BLaER1 (cell line): ENCODE measurements at regions not wholly inside any gene's neighbourhood (a gene's known extent, or its start where the extent isn't known, plus 50 kb on each side); places are given as distances from the start of the nearest gene placed in this dataset.
"Not testable (repeated sequence)": the region's sequence is repeated elsewhere in the genome, so short reads cannot be mapped to it uniquely, and the experiment has no call there.

Experiments
- H3K27ac ChIP-seq: shearing (Covaris generic); formaldehyde crosslinking; 2 replicates; pipeline ENCODE4 v1.8.1; 2022
- H3K27me3 ChIP-seq: shearing (Covaris generic); formaldehyde crosslinking; 2 replicates; pipeline ENCODE4 v1.8.1; 2022
- H3K36me3 ChIP-seq: shearing (Covaris generic); formaldehyde crosslinking; 2 replicates; pipeline ENCODE4 v1.8.1; 2022
- H3K4me1 ChIP-seq: shearing (Covaris generic); formaldehyde crosslinking; 2 replicates; pipeline ENCODE4 v1.8.1; 2022
- H3K4me2 ChIP-seq: shearing (Covaris generic); formaldehyde crosslinking; 2 replicates; pipeline ENCODE4 v1.8.1; 2022
- H3K4me3 ChIP-seq: shearing (Covaris generic); formaldehyde crosslinking; 2 replicates; pipeline ENCODE4 v1.8.1; 2022
- H3K9ac ChIP-seq: shearing (Covaris generic); formaldehyde crosslinking; 2 replicates; pipeline ENCODE4 v1.8.1; 2022
- H3K9me3 ChIP-seq: shearing (Covaris generic); formaldehyde crosslinking; 2 replicates; pipeline ENCODE4 v1.8.1; 2022
- H4K20me1 ChIP-seq: shearing (Covaris generic); formaldehyde crosslinking; 2 replicates; pipeline ENCODE4 v1.8.1; 2022
- Cebpa-rat ChIP-seq: shearing (Covaris generic); IDR thresholded peaks from 2 replicates; pipeline ENCODE4 v1.8.1; 2022

DNA sequence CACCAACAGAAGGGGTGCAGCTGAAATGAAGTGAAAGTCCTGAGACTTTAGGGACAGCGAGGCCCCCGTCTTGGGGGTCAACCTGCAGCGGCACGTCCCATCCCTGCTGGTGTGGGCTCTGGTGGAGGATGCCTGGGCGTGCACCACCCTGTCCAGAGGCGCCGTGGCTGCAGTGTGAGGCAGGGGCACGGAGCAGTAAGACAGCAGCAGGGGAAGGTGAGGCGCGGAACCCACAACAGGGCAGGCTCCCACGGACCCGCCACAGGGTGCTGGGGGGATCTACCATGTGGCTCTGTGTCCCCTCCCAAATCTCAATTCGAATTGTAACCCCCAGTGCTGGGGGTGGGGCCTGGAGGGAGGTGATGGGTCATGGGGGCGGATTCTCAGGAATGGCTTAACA lies 158.6 kb downstream of the SHANK2 start:
- H3K4me1 ChIP-seq: peaks cover 10% of the 10 kb centered on the region
- TF ChIP-seq Cebpa-rat: no peak
- no peak overlapping the region for H3K4me2 ChIP-seq
- no peaks in the 10 kb centered on the region for H4K20me1 ChIP-seq
- H3K4me3 ChIP-seq: no peak overlapping the region
- no peak overlapping the region for H3K9ac ChIP-seq
- H3K9me3 ChIP-seq: no peaks in the 10 kb centered on the region
- H3K36me3 ChIP-seq: no peaks in the 10 kb centered on the region
- no peak overlapping the region for H3K27ac ChIP-seq
- H3K27me3 ChIP-seq: no peaks in the 10 kb centered on the region

DNA sequence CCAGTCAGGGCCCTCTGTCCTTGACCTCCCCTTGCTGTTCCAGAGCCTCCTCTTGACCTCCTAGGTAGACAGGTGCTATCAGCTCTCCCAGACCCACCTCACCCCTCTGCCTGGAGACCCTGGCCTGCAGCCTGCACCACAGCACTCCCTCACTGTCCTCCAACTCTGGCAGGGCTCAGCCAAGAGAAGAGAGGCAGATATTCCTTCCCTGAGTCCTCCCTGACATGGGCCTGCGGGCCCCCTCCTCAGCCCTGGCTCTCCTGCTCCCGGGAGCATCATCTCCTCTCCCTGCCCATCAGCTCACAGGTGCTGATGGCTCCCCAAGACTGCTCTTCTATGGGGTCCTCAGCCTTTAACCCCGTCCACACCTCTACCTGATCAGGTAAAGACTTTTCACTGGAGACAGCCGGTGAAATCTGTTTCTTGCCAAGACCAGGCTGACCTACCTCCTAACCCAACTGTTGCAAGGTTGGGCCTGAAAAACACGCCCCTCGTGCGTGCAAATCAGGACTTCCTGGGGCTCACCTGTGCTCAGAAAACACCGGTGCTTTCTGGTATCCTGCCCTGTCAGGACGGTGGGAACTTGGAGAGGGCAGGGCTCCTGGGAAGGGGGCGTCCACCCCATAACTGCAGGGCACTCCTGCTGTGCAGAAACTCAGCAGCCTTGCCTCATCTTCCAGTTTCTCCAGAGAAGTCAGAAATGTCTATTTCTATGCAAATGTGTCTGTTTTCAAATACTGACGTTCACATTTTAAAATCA lies 160.7 kb downstream of the SHANK2 start:
- Histone ChIP-seq H3K4me1 (peaks cover 10% of the 10 kb centered on the region), H3K36me3 (no peaks in the 10 kb centered on the region), H3K4me3 (no peak overlapping the region), H3K4me2 (no peak overlapping the region), H3K27me3 (no peaks in the 10 kb centered on the region), H3K27ac (no peak overlapping the region), H3K9ac (no peak overlapping the region), H3K9me3 (no peaks in the 10 kb centered on the region), H4K20me1 (no peaks in the 10 kb centered on the region)
- no peak for TF ChIP-seq Cebpa-rat

DNA sequence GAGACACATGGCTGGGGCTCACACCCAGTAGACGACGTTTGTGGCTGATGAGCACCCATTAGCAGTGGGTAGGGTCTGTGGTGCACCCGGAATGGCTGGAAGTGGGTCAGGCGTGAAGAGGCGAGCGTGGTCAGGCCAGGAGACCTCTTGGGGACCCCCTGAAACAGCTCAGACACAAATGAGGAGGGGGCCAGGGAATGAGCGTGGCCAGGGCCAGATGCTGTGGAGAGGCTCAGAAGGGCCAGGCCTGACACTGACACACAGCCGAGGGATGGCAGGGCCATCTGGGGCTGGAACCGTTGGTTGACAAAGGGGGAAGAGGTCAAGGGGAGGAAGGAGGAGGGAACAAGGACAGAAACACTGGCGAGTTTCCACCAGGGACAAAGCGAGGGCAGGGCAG lies 162.8 kb downstream of the SHANK2 start:
- Histone ChIP-seq H3K27ac (no peak overlapping the region), H3K27me3 (no peaks in the 10 kb centered on the region), H4K20me1 (no peaks in the 10 kb centered on the region), H3K9me3 (no peaks in the 10 kb centered on the region), H3K4me1 (peaks cover 10% of the 10 kb centered on the region), H3K9ac (no peak overlapping the region), H3K4me2 (peak overlapping the region; percentile 34), H3K36me3 (no peaks in the 10 kb centered on the region), H3K4me3 (no peak overlapping the region)
- no peak for TF ChIP-seq Cebpa-rat

DNA sequence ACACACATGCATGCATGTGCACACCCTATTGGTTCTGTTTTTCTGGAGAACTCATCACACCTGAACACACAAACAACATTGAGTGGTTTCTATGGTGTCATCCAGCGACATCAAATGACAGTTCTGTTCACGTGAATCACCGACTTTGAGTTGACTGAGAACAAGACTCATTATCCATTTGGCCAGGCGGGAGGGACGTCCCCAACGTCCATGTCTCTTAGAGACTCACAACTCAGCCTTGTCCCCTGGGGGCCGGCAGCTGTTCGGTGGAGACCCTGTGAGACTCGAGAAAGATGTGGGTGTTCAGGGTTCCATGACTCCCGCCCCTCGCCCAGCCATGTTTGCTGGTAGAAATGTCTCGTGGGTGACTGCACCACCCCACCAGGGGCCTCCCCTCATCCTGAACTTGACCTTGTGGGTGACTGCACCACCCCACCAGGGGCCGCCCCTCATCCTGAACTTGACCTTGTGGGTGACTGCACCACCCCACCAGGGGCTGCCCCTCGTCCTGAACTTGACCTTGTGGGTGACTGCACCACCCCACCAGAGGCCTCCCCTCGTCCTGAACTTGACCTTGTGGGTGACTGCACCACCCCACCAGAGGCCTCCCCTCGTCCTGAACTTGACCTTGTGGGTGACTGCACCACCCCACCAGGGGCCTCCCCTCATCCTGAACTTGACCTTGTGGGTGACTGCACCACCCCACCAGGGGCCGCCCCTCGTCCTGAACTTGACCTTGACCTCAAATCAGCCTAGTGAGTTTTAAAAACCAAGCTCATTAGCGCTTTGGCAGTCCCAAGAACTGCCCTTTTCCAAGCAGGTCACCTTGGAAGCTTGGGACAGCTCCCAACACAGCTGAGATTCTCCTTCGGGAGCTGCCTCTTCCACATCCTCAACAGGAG lies 163.8 kb downstream of the SHANK2 start:
- not testable (repeated sequence) for H4K20me1 ChIP-seq, H3K4me1 ChIP-seq, H3K36me3 ChIP-seq, H3K9me3 ChIP-seq, H3K9ac ChIP-seq, H3K27ac ChIP-seq, H3K27me3 ChIP-seq, H3K4me3 ChIP-seq
- H3K4me2 ChIP-seq: 0 out of 2 replicates have a peak overlapping the region, but pooled peaks have one; percentile 34

DNA sequence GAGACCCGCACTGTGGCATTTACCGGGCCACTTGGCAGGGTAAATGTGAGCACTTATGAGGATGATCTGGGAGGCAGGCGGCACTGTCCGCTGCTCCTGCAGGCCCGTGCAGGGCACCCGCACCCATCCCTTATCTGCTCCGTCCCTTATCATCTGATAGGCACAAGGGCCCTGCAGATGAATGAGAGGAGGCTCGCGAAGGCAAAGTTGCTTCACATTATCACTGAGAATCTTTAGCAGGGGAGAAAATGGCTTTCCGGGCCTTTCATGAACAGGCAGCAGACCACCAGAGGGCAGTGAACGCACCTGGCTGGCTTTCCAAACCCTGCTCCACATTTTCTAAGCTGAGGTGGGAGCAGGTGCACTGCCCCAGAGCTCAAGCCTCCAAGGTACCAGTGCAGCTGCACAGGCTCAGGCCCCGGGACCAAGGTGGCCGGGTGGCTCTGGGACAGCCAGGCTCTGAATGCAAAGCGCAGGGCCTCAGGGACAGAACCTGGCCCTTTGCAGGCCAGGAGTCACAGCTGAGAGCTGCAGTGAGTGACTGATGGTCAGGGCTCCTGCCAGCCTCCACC lies 165.6 kb downstream of the SHANK2 start:
- Histone ChIP-seq H3K4me2 (no peak overlapping the region), H4K20me1 (no peaks in the 10 kb centered on the region), H3K4me3 (no peak overlapping the region), H3K36me3 (no peaks in the 10 kb centered on the region), H3K27me3 (no peaks in the 10 kb centered on the region), H3K27ac (no peak overlapping the region), H3K9ac (no peak overlapping the region), H3K4me1 (peaks cover 10% of the 10 kb centered on the region), H3K9me3 (no peaks in the 10 kb centered on the region)
- no peak for TF ChIP-seq Cebpa-rat

DNA sequence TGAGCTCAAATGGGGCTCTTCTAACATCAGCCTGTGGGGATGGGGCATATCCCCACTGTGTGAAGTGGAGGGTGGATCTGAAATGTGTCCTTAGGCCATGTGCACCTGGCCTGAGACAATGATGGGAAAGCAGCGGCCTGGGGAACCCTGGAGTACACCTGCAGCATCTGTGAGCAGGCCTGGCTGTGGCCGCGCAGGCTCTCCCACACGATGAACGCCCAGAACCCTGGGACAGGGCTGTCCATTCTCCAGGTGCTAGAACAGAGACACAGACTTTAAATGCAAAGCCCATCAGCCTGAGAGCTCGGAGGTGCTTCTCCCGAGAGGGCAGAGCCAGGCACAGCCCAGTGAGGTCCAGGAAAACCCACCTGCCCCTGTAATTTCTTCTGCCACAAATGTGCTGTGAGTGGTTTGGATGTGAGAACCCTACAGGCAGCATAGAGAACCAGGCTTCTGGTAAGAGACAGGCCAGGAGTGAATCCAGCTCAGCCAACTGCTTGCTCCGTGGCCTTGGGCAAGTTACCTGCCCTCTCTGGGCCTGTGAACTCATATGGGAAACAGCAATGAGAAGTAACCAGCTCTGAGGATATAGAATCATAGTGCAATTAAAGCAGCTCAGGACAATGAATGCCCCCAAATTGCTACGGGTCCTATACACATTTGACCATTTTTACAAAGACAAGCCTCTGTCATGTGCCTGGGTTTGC lies 167.9 kb downstream of the SHANK2 start:
- Histone ChIP-seq H3K4me3 (no peak overlapping the region), H3K4me1 (peaks cover 20% of the 10 kb centered on the region), H3K36me3 (no peaks in the 10 kb centered on the region), H3K9me3 (no peaks in the 10 kb centered on the region), H3K9ac (no peak overlapping the region), H3K27me3 (no peaks in the 10 kb centered on the region), H3K27ac (no peak overlapping the region), H4K20me1 (no peaks in the 10 kb centered on the region), H3K4me2 (no peak overlapping the region)
- no peak for TF ChIP-seq Cebpa-rat

DNA sequence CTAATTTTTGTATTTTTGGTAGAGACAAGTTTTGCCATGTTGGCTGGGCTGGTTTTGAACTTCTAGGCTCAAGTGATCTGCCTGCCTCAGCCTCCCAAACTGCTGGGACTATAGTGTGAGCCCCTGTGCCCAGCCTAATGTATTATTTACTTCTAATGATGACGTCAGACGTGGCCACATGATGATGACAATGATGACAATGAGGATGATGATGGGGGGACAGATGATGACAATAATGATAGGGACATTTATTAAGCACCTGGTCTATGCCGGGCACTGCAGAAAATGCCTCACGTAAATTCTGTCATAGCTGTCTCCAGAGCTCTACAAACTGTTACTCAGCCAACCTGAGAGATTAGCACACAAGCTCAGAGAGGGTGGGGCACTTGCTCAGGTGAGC lies 169.3 kb downstream of the SHANK2 start:
- Histone ChIP-seq H3K27me3 (no peaks in the 10 kb centered on the region), H3K4me3 (no peak overlapping the region), H3K4me1 (peaks cover 27% of the 10 kb centered on the region), H3K9ac (no peak overlapping the region), H3K4me2 (no peak overlapping the region), H3K27ac (no peak overlapping the region), H3K36me3 (no peaks in the 10 kb centered on the region), H4K20me1 (no peaks in the 10 kb centered on the region), H3K9me3 (peaks cover under 1% of the 10 kb centered on the region)
- no peak for TF ChIP-seq Cebpa-rat

DNA sequence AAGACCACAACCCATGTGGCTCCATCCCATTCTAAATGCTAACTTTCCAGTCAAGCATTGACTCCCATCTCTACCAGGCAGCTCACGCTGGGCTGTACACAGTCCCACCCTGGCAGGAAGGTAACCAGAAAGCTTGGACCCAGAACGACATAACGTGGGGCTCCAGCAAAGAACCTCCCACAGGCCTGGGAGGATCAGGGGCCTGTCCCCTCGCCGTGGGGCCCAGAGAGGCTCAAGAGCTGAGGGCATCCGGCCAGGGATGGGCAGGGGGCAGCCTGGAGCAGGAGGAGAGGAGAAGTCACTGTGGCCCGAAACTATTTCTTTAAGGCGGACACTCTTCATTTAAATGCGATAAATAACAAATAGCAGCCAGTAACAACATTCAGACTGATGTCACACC lies 169.9 kb downstream of the SHANK2 start:
- H3K9me3 ChIP-seq: peaks cover 7% of the 10 kb centered on the region
- no peak overlapping the region for H3K9ac ChIP-seq
- H4K20me1 ChIP-seq: no peaks in the 10 kb centered on the region
- H3K4me1 ChIP-seq: peaks cover 32% of the 10 kb centered on the region
- no peak overlapping the region for H3K27ac ChIP-seq
- no peak overlapping the region for H3K4me3 ChIP-seq
- no peak overlapping the region for H3K4me2 ChIP-seq
- no peak for TF ChIP-seq Cebpa-rat
- no peaks in the 10 kb centered on the region for H3K36me3 ChIP-seq
- no peaks in the 10 kb centered on the region for H3K27me3 ChIP-seq

DNA sequence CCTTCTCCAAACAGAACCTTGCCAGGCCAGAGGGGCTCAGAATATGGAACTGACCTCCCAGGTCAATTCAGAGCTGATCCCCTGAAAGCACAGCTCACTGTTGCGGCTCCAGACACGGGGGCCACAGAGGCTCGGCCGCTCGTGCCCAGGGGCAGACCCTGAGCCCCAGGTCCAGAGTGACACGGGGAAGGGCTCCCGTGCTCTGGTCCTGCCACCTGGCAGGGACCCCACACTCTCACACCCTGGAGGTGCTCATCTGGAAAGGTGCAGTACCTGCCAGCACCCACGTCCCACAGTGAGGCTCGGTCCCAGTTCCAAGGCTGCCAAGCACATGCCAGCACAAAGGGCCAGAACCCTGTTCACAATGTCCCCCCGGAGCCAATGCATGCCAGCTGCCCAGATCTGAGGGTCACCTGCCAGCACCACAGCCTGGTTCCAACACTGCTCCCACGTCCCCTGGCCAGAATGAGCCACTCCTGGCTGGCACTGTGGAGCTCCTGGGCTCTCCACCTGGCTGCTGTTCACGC lies 170.6 kb downstream of the SHANK2 start:
- TF ChIP-seq Cebpa-rat: no peak
- no peak overlapping the region for H3K4me2 ChIP-seq
- H3K36me3 ChIP-seq: no peaks in the 10 kb centered on the region
- no peak overlapping the region for H3K9ac ChIP-seq
- peaks cover 11% of the 10 kb centered on the region for H3K9me3 ChIP-seq
- peaks cover 39% of the 10 kb centered on the region for H3K4me1 ChIP-seq
- H3K27me3 ChIP-seq: no peaks in the 10 kb centered on the region
- H4K20me1 ChIP-seq: no peaks in the 10 kb centered on the region
- H3K4me3 ChIP-seq: no peak overlapping the region
- H3K27ac ChIP-seq: no peak overlapping the region
